Mesenchymal stem cell (in vitro differentiated cells and primary cell): ENCODE measurements at regions not wholly inside any gene's neighbourhood (a gene's known extent, or its start where the extent isn't known, plus 50 kb on each side); places are given as distances from the start of the nearest gene placed in this dataset.

ENCODE experiments used
- DNase-seq: peaks from one replicate; pipeline ENCODE4 v3.0.0-alpha.2; 2013
- H2AFZ ChIP-seq: one replicate; pipeline ENCODE4 v1.6.1; 2013; ENCODE audit warnings: low read depth, mild to moderate bottlenecking, control low read depth, inconsistent platforms, low read length, moderate library complexity
- H2AK5ac ChIP-seq: 2 replicates; pipeline ENCODE4 v1.6.1; 2013; ENCODE audit warnings: low read length, moderate library complexity, mild to moderate bottlenecking, inconsistent platforms; ENCODE audit not compliant: severe bottlenecking
- H2BK120ac ChIP-seq: one replicate; pipeline ENCODE4 v1.6.1; 2013; ENCODE audit warnings: low read depth, mild to moderate bottlenecking, inconsistent platforms, low read length, moderate library complexity
- H2BK12ac ChIP-seq, 2 experiments: one replicate each; pipeline ENCODE4 v1.6.1; 2013; ENCODE audit warnings: inconsistent platforms in 2 of 2, low read length in 2 of 2, mild to moderate bottlenecking in 2 of 2, moderate library complexity in 2 of 2, control low read depth in 1 of 2
- H2BK15ac ChIP-seq: one replicate; pipeline ENCODE4 v1.6.1; 2013; ENCODE audit warnings: mild to moderate bottlenecking, low read depth, inconsistent platforms; ENCODE audit not compliant: poor library complexity, severe bottlenecking
- H2BK5ac ChIP-seq: 2 replicates; pipeline ENCODE4 v1.6.1; 2013; ENCODE audit warnings: low read depth, mild to moderate bottlenecking, low read length, control low read depth, inconsistent platforms; ENCODE audit not compliant: poor library complexity, severe bottlenecking
- H3K14ac ChIP-seq, 2 experiments: one replicate each; pipeline ENCODE4 v1.6.1; 2013; ENCODE audit warnings: inconsistent platforms in 2 of 2, low read length in 2 of 2, control low read depth in 1 of 2, mild to moderate bottlenecking in 1 of 2, moderate library complexity in 1 of 2
- H3K18ac ChIP-seq, 2 experiments: one replicate each; pipeline ENCODE4 v1.6.1; 2013; ENCODE audit warnings: inconsistent platforms in 2 of 2, low read length in 2 of 2, control low read depth in 1 of 2, low read depth in 1 of 2, mild to moderate bottlenecking in 1 of 2
- H3K23ac ChIP-seq, 2 experiments: one replicate each; pipeline ENCODE4 v1.6.1; 2013; ENCODE audit warnings: inconsistent platforms in 2 of 2, low read length in 2 of 2, mild to moderate bottlenecking in 2 of 2, moderate library complexity in 2 of 2, control low read depth in 1 of 2
- H3K27ac ChIP-seq: 2 replicates; pipeline ENCODE4 v1.5.1; 2013; ENCODE audit warnings: mild to moderate bottlenecking, moderate library complexity, low read length, control low read depth, inconsistent platforms; ENCODE audit not compliant: poor library complexity, severe bottlenecking
- H3K27me3 ChIP-seq, 2 experiments: 2 replicates each; pipeline versions ENCODE4 v1.6.1 to v1.7.0; 2013; ENCODE audit warnings: low read length in 2 of 2, mild to moderate bottlenecking in 2 of 2, moderate library complexity in 2 of 2, control low read depth in 1 of 2, inconsistent platforms in 1 of 2; ENCODE audit not compliant: control insufficient read depth in 1 of 2, insufficient read depth in 1 of 2
- H3K36me3 ChIP-seq, 2 experiments: 2 replicates each; pipeline versions ENCODE4 v1.6.1 to v1.7.0; 2013; ENCODE audit warnings: low read length in 2 of 2, control low read depth in 1 of 2, inconsistent platforms in 1 of 2, low read depth in 1 of 2, mild to moderate bottlenecking in 1 of 2; ENCODE audit not compliant: insufficient read depth in 2 of 2, control insufficient read depth in 1 of 2
- H3K4ac ChIP-seq, 2 experiments: one replicate each; pipeline ENCODE4 v1.6.1; 2013; ENCODE audit warnings: inconsistent platforms in 2 of 2, low read length in 2 of 2, mild to moderate bottlenecking in 2 of 2, moderate library complexity in 2 of 2, control low read depth in 1 of 2, low read depth in 1 of 2
- H3K4me1 ChIP-seq: 2 replicates; pipeline ENCODE4 v1.6.1; 2013; ENCODE audit warnings: low read depth, low read length, control low read depth; ENCODE audit not compliant: control insufficient read depth, insufficient read depth
- H3K4me2 ChIP-seq: 2 replicates; pipeline ENCODE4 v1.6.1; 2013; ENCODE audit warnings: low read length, mild to moderate bottlenecking, inconsistent platforms; ENCODE audit not compliant: poor library complexity, severe bottlenecking
- H3K4me3 ChIP-seq, 2 experiments: 2 replicates each; pipeline versions ENCODE4 v1.5.1 to v1.7.0; 2013; ENCODE audit warnings: low read length in 2 of 2, mild to moderate bottlenecking in 2 of 2, control low read depth in 1 of 2, low read depth in 1 of 2; ENCODE audit not compliant: insufficient read depth in 1 of 2
- H3K79me1 ChIP-seq: replicated peaks from 2 replicates; pipeline ENCODE4 v1.6.1; 2013; ENCODE audit warnings: mild to moderate bottlenecking, control low read depth, low read length, inconsistent platforms; ENCODE audit not compliant: poor library complexity, severe bottlenecking
- H3K9ac ChIP-seq: 2 replicates; pipeline ENCODE4 v1.7.0; 2013; ENCODE audit warnings: mild to moderate bottlenecking, low read length, moderate library complexity
- H3K9me3 ChIP-seq: 2 replicates; pipeline ENCODE4 v1.7.0; 2013; ENCODE audit warnings: mild to moderate bottlenecking, low read length; ENCODE audit not compliant: control insufficient read depth
- H4K8ac ChIP-seq: one replicate; pipeline ENCODE4 v1.6.1; 2013; ENCODE audit warnings: inconsistent platforms, mild to moderate bottlenecking, low read length, moderate library complexity
- H4K91ac ChIP-seq: one replicate; pipeline ENCODE4 v1.6.1; 2013; ENCODE audit warnings: mild to moderate bottlenecking, low read length, inconsistent platforms
- WGBS: methylation state at CpG from one replicate; pipeline ENCODE4 v1.1.7; 2013; ENCODE audit warnings: mixed read lengths; 5-methylcytosine and 5-hydroxymethylcytosine counted together

DNA sequence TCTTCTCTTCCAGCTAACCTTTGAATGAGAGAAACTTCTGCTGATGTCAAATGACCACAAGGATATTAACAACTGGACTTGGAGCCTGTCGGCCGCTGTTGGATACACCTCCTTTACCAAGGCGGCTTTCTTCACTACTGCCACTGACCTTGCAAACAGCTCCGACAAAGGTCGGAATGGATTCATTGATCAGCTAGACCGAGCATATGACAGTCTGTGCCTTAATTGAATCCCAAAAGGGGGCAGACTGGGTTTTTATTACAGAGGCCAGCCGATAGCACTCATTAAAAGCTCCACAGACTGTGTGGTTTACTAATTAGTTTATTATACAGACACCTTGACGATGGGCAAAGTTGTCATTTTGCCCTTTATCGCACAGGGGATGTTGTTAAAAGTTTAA lies 394.5 kb downstream of the RERGL start:
- Histone ChIP-seq H2BK5ac (no peak overlapping the region), H2BK15ac (no peak overlapping the region), H3K27ac (no peak overlapping the region), H3K79me1 (no peaks in the 10 kb centered on the region), H3K27me3 (no peaks in the 10 kb centered on the region), H3K4me2 (no peak overlapping the region), H3K9ac (no peak overlapping the region), H3K4me3 (no peak overlapping the region), H3K36me3 (no peaks in the 10 kb centered on the region), H2AFZ (no peak overlapping the region), H3K4ac (no peak overlapping the region), H3K23ac (no peak overlapping the region), H2AK5ac (no peak overlapping the region), H3K14ac (no peak overlapping the region), H2BK12ac (no peak overlapping the region), H2BK120ac (no peak overlapping the region), H3K4me1 (no peaks in the 10 kb centered on the region), H4K91ac (no peak overlapping the region), H4K8ac (no peak overlapping the region), H3K9me3 (peaks cover 4% of the 10 kb centered on the region), H3K18ac (no peak overlapping the region)
- 77% methylated on average over 9 of the region's 9 CpGs for WGBS
- DNase-seq = no peak

- no peak overlapping the region for H3K9ac ChIP-seq
- H3K27me3 ChIP-seq = no peaks in the 10 kb centered on the region
- H3K9me3 ChIP-seq = peaks cover 7% of the 10 kb centered on the region
- no peak overlapping the region for H2AFZ ChIP-seq
- H3K23ac ChIP-seq = no peak overlapping the region
- no peak overlapping the region for H2BK15ac ChIP-seq
- no peak overlapping the region for H4K91ac ChIP-seq
- peak overlapping the region; percentile 4 for H2BK5ac ChIP-seq
- no peak overlapping the region for H3K4me2 ChIP-seq
- H3K79me1 ChIP-seq = no peaks in the 10 kb centered on the region
- no peak overlapping the region for H2BK120ac ChIP-seq
- H3K4me1 ChIP-seq = no peaks in the 10 kb centered on the region
- H2BK12ac ChIP-seq = no peak overlapping the region
- H3K14ac ChIP-seq = no peak overlapping the region
- H3K27ac ChIP-seq = no peak overlapping the region
- H3K18ac ChIP-seq = no peak overlapping the region
- no peak overlapping the region for H3K4me3 ChIP-seq
- H2AK5ac ChIP-seq = no peak overlapping the region
- no peak overlapping the region for H3K4ac ChIP-seq
- H3K36me3 ChIP-seq = no peaks in the 10 kb centered on the region
- H4K8ac ChIP-seq = no peak overlapping the region
- no CpG with 5 or more reads among the region's 2 CpGs for WGBS
- no peak for DNase-seq
These were observed 398.6 kb downstream of the RERGL start for GRCh38 chr12:17691369-17691768.

GRCh38 chr12:17680220-17680619 lies 409.8 kb downstream of the RERGL start:
- Histone ChIP-seq H4K8ac (no peak overlapping the region), H3K9ac (no peak overlapping the region), H3K4me1 (no peaks in the 10 kb centered on the region), H2AFZ (no peak overlapping the region), H3K18ac (no peak overlapping the region), H2AK5ac (no peak overlapping the region), H2BK12ac (no peak overlapping the region), H3K27me3 (no peaks in the 10 kb centered on the region), H2BK5ac (no peak overlapping the region), H3K14ac (no peak overlapping the region), H3K4me2 (no peak overlapping the region), H3K36me3 (no peaks in the 10 kb centered on the region), H3K4ac (no peak overlapping the region), H4K91ac (no peak overlapping the region), H3K4me3 (no peak overlapping the region), H2BK120ac (no peak overlapping the region), H3K9me3 (no peaks in the 10 kb centered on the region), H3K79me1 (no peaks in the 10 kb centered on the region), H2BK15ac (no peak overlapping the region), H3K27ac (no peak overlapping the region), H3K23ac (no peak overlapping the region)
- no peak for DNase-seq
- WGBS = 36% methylated on average over 2 of the region's 2 CpGs

- no peak overlapping the region for H3K18ac ChIP-seq
- H3K79me1 ChIP-seq = no peaks in the 10 kb centered on the region
- H3K27ac ChIP-seq = no peak overlapping the region
- H4K8ac ChIP-seq = no peak overlapping the region
- no peak overlapping the region for H3K23ac ChIP-seq
- H3K36me3 ChIP-seq = no peaks in the 10 kb centered on the region
- no peak overlapping the region for H2AFZ ChIP-seq
- H2BK12ac ChIP-seq = no peak overlapping the region
- no peak overlapping the region for H2BK5ac ChIP-seq
- H2BK15ac ChIP-seq = no peak overlapping the region
- no peak overlapping the region for H3K4ac ChIP-seq
- H2AK5ac ChIP-seq = no peak overlapping the region
- no peaks in the 10 kb centered on the region for H3K9me3 ChIP-seq
- WGBS = 83% methylated on average over 10 of the region's 10 CpGs
- DNase-seq = no peak
- H3K27me3 ChIP-seq = no peaks in the 10 kb centered on the region
- no peak overlapping the region for H3K4me3 ChIP-seq
- H3K4me1 ChIP-seq = no peaks in the 10 kb centered on the region
- H3K9ac ChIP-seq = no peak overlapping the region
- H2BK120ac ChIP-seq = no peak overlapping the region
- H3K14ac ChIP-seq = no peak overlapping the region
- H4K91ac ChIP-seq = no peak overlapping the region
- no peak overlapping the region for H3K4me2 ChIP-seq
These were observed 423.2 kb downstream of the RERGL start for GRCh38 chr12:17666641-17667324.
